PC-3 (cell line): ENCODE measurements at regions not wholly inside any gene's neighbourhood (a gene's known extent, or its start where the extent isn't known, plus 50 kb on each side); places are given as distances from the start of the nearest gene placed in this dataset.

Experiments used
- ATAC-seq: fragments of 200-7000 bp; cut with Tn5 transposase; 2 replicates; pipeline ENCODE4 v1.9.1; 2020; ENCODE audit warnings: mild to moderate bottlenecking, moderate library complexity
- BruUV-seq: library from RNA; stranded (reverse); fragments of 400-500 nt; replicated peaks from 2 replicates; lab custom pipeline; 2021; lab: Mats Ljungman, UMichigan
- CTCF ChIA-PET: fragments of 300-600 bp; sonication (Branson Sonifier 250); formaldehyde crosslinking; loops from one replicate; lab custom pipeline; 2022; ENCODE audit warnings: antibody characterized with exemption; lab: Charles Lee
- POLR2A ChIA-PET: fragments of 300-600 bp; sonication (Branson Sonifier 250); formaldehyde crosslinking; loops from one replicate; lab custom pipeline; 2022; ENCODE audit warnings: antibody characterized with exemption; ENCODE audit not compliant: unreplicated experiment; lab: Charles Lee
- DNase-seq: peaks from one replicate; pipeline ENCODE4 v3.0.0-alpha.2; 2015
- H2AFZ ChIP-seq: fragments of 300-600 bp; sonication (generic); 2 replicates; pipeline ENCODE4 v1.6.0; 2016; ENCODE audit warnings: antibody characterized with exemption, low read length
- H3F3A ChIP-seq: fragments of 300-600 bp; sonication (generic); one replicate; pipeline ENCODE4 v1.6.0; 2017; ENCODE audit warnings: antibody characterized with exemption, low read length, control low read depth, mild to moderate bottlenecking; ENCODE audit not compliant: unreplicated experiment
- H3K27ac ChIP-seq: fragments of 300-600 bp; sonication (generic); 2 replicates; pipeline ENCODE4 v1.5.1; 2016; ENCODE audit warnings: mild to moderate bottlenecking, low read length
- H3K27me3 ChIP-seq: fragments of 300-600 bp; sonication (generic); 2 replicates; pipeline ENCODE4 v1.6.1; 2016; ENCODE audit warnings: low read length, mixed read lengths
- H3K36me3 ChIP-seq: fragments of 300-600 bp; sonication (generic); 2 replicates; pipeline ENCODE4 v1.6.1; 2016; ENCODE audit warnings: low read depth, mixed run types, low read length, mixed read lengths
- H3K4me1 ChIP-seq: fragments of 300-600 bp; sonication (generic); 2 replicates; pipeline ENCODE4 v1.5.1; 2016; ENCODE audit warnings: low read length; ENCODE audit not compliant: insufficient read depth
- H3K4me2 ChIP-seq: fragments of 300-600 bp; sonication (generic); 2 replicates; pipeline ENCODE4 v1.6.0; 2016; ENCODE audit warnings: low read length
- H3K4me3 ChIP-seq: fragments of 300-600 bp; sonication (generic); 2 replicates; pipeline ENCODE4 v1.5.1; 2016; ENCODE audit warnings: mild to moderate bottlenecking, low read length, mixed read lengths
- H3K79me2 ChIP-seq: fragments of 300-600 bp; sonication (generic); 2 replicates; pipeline ENCODE4 v1.6.1; 2017; ENCODE audit warnings: low read length, mixed read lengths
- H3K9ac ChIP-seq: fragments of 300-600 bp; sonication (generic); 2 replicates; pipeline ENCODE4 v1.6.0; 2016; ENCODE audit warnings: mild to moderate bottlenecking, low read length
- H3K9me2 ChIP-seq: fragments of 300-600 bp; sonication (generic); replicated peaks from 2 replicates; pipeline ENCODE4 v1.6.1; 2016; ENCODE audit warnings: mixed run types, low read length, mixed read lengths
- H3K9me3 ChIP-seq: fragments of 300-600 bp; sonication (generic); 2 replicates; pipeline ENCODE4 v1.6.1; 2016; ENCODE audit warnings: low read length, mixed read lengths
- H4K20me1 ChIP-seq: fragments of 300-600 bp; sonication (generic); 2 replicates; pipeline ENCODE4 v1.6.1; 2016; ENCODE audit warnings: low read length, mixed read lengths
- EZH2 ChIP-seq: fragments of 300-600 bp; sonication (generic); IDR thresholded peaks from one replicate; pipeline ENCODE4 v1.6.1; 2017; ENCODE audit warnings: antibody characterized with exemption, mild to moderate bottlenecking, low read length; ENCODE audit not compliant: unreplicated experiment
- EZH2phosphoT487 ChIP-seq: fragments of 300-600 bp; sonication (generic); IDR thresholded peaks from 2 replicates; pipeline ENCODE4 v1.6.1; 2018; ENCODE audit warnings: mild to moderate bottlenecking, antibody characterized with exemption, low read length, borderline replicate concordance
- intact Hi-C: fragments of 100-400 bp; cut with micrococcal nuclease; formaldehyde crosslinking; loops from 2 replicates; pipeline ENCODE4 v1.9.0; 2023
- TF ChIP-seq, protein P1 (sequence below): fragments of 300-600 bp; sonication (generic); conservative IDR thresholded peaks from 2 replicates; pipeline ENCODE4 v1.5.1; 2017; ENCODE audit warnings: antibody characterized with exemption, low read depth, mild to moderate bottlenecking, low read length

DNA sequence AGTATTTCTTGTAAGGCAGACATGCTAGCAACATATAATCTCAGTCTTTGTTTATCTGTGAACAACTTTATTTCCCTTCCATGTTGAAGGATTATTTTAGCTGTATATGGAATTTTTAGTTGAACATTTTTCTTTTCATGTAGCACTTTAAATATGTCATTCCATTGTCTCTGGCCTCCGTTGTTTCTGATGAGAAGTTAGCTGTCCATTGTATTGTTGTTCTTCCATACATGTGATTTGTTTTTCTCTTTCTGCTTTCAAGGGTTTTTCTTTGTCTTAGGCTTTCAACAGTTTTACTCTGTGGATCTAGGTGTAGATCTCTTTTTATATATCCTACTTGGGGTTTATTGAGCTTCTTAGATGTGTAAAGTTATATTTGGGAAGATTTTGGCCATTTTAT is 66.3 kb upstream of the COMTD1 start:
- H3K79me2 ChIP-seq: no peaks in the 10 kb centered on the region
- no TSS peak for BruUV-seq
- no peak overlapping the region for H2AFZ ChIP-seq
- ChIA-PET CTCF (interaction anchor here (0.7 kb wide), 1 partner anchor 67 kb away, joined by 3 read pairs; no protein-coding TSS in a partner anchor), POLR2A (no interaction called here)
- no peak overlapping the region for H3K27ac ChIP-seq
- no peak overlapping the region for H3K4me2 ChIP-seq
- no peaks in the 10 kb centered on the region for H4K20me1 ChIP-seq
- DNase-seq (no peak), ATAC-seq (no peak)
- intact Hi-C loops: no loop called here
- H3K36me3 ChIP-seq: no peaks in the 10 kb centered on the region
- peaks cover 11% of the 10 kb centered on the region for H3K9me3 ChIP-seq
- no peaks in the 10 kb centered on the region for H3F3A ChIP-seq
- H3K4me1 ChIP-seq: no peaks in the 10 kb centered on the region
- no peak overlapping the region for H3K4me3 ChIP-seq
- no peak for TF ChIP-seq EZH2phosphoT487
- no peak for TF ChIP-seq EZH2
- TF ChIP-seq, protein P1, sequence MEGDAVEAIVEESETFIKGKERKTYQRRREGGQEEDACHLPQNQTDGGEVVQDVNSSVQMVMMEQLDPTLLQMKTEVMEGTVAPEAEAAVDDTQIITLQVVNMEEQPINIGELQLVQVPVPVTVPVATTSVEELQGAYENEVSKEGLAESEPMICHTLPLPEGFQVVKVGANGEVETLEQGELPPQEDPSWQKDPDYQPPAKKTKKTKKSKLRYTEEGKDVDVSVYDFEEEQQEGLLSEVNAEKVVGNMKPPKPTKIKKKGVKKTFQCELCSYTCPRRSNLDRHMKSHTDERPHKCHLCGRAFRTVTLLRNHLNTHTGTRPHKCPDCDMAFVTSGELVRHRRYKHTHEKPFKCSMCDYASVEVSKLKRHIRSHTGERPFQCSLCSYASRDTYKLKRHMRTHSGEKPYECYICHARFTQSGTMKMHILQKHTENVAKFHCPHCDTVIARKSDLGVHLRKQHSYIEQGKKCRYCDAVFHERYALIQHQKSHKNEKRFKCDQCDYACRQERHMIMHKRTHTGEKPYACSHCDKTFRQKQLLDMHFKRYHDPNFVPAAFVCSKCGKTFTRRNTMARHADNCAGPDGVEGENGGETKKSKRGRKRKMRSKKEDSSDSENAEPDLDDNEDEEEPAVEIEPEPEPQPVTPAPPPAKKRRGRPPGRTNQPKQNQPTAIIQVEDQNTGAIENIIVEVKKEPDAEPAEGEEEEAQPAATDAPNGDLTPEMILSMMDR: no peak
- no peaks in the 10 kb centered on the region for H3K27me3 ChIP-seq
- H3K9ac ChIP-seq: no peak overlapping the region
- H3K9me2 ChIP-seq: no peaks in the 10 kb centered on the region

DNA sequence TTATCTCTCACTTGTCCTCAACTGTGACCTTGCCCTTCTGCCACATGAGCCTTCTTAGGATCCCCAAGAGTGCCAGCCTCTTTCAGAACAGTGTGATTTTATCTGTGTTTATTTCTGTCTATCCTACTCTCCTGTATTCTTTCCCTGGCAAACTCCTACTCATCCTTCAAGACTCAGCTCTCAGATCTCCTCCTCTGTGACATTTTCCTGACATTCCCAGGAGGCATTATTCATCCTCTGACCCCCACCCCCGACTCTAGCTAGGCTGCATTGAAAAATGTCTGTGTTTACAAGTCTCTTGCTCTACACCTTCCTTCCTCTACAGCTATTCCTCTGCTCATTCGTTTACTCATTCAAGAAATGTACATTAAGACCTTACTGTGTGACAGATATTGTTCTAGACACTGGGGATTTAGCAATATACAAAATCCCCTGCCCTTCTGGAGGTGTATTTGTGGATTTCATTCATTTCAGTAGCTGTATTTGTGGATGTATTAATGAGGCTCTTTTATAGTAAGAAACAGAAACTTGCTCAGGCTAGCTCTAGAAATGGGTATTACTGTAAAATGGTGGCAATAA is 61.4 kb upstream of the COMTD1 start:
- no peak overlapping the region for H3K27ac ChIP-seq
- H3K79me2 ChIP-seq: no peaks in the 10 kb centered on the region
- H3K4me3 ChIP-seq: no peak overlapping the region
- no peak overlapping the region for H3K9ac ChIP-seq
- DNase-seq (no peak), ATAC-seq (no peak)
- H2AFZ ChIP-seq: peak overlapping the region; percentile 3; the same call in 1 of the 2 replicates
- H3K9me3 ChIP-seq: peaks cover 6% of the 10 kb centered on the region
- H3K4me1 ChIP-seq: peaks cover 19% of the 10 kb centered on the region
- CTCF ChIA-PET: interaction anchor here (0.5 kb wide), 1 partner anchor 739 kb away, joined by 3 read pairs; no protein-coding TSS in a partner anchor
- POLR2A ChIA-PET: interaction anchor here (0.6 kb wide), 1 partner anchor 1004 kb away, joined by 4 read pairs; no protein-coding TSS in a partner anchor
- TF ChIP-seq EZH2 (no peak), EZH2phosphoT487 (no peak)
- TF ChIP-seq, protein P1: no peak
- H3K4me2 ChIP-seq: no peak overlapping the region
- no peaks in the 10 kb centered on the region for H4K20me1 ChIP-seq
- intact Hi-C loops: loop anchor here (10.0 kb wide), 1 partner anchor 738 kb away; no protein-coding TSS in a partner anchor
- no peaks in the 10 kb centered on the region for H3F3A ChIP-seq
- H3K9me2 ChIP-seq: no peaks in the 10 kb centered on the region
- no TSS peak for BruUV-seq
- no peaks in the 10 kb centered on the region for H3K27me3 ChIP-seq
- H3K36me3 ChIP-seq: no peaks in the 10 kb centered on the region

DNA sequence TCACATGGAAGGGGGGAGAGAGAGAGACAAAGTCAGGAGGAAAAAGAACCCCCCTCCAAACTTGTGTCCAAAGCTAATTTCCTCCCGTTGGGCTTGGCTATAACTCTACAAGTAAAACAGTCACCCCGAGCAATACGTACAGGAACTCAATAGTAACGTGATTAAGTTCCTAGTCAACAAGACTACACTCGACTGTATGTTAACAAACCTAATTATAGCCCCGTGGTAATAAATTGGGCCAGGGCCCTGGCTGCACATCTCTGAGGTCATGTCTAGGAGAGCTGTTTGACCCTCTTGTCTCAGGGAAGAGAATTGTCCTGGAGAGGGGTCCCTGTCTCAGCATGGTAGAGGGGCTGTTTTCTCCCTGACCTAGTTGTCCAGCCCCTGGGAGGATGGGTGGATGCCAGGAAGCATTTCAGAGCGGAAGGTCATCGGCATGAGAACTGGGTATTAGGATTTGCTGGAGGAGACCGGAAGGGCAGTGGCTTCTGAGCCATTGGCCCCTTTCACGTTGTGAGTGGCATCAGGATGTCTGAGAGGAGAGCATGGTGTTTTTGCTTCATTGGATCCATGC is 60.2 kb upstream of the COMTD1 start:
- peak overlapping the region; percentile 78 for H3K4me2 ChIP-seq
- ChIA-PET POLR2A (interaction anchor here (0.6 to 0.8 kb wide), 3 partner anchors 47 to 1005 kb away, joined by 3 to 11 read pairs (median 4); no protein-coding TSS in a partner anchor), CTCF (interaction anchor here (0.5 to 2.7 kb wide), 4 partner anchors 47 to 62 kb away, joined by 3 to 10 read pairs (median 4); partner anchors contain the start of gene COMTD1)
- H3K9ac ChIP-seq: peak overlapping the region; percentile 50
- ATAC-seq (no peak), DNase-seq (no peak)
- no peaks in the 10 kb centered on the region for H3K9me2 ChIP-seq
- intact Hi-C loops: loop anchor here (1.0 to 10.0 kb wide), 2 partner anchors 99 to 739 kb away; no protein-coding TSS in a partner anchor
- H3K79me2 ChIP-seq: no peaks in the 10 kb centered on the region
- H3K27ac ChIP-seq: no peak overlapping the region
- peak overlapping the region; percentile 66 for H3K4me3 ChIP-seq
- no peaks in the 10 kb centered on the region for H3K36me3 ChIP-seq
- H3F3A ChIP-seq: no peaks in the 10 kb centered on the region
- TF ChIP-seq EZH2: no peak
- no peak for TF ChIP-seq EZH2phosphoT487
- TF ChIP-seq, protein P1: no peak
- H4K20me1 ChIP-seq: no peaks in the 10 kb centered on the region
- no TSS peak for BruUV-seq
- H3K27me3 ChIP-seq: no peaks in the 10 kb centered on the region
- H3K4me1 ChIP-seq: peaks cover 19% of the 10 kb centered on the region
- no peaks in the 10 kb centered on the region for H3K9me3 ChIP-seq
- H2AFZ ChIP-seq: peak overlapping the region; percentile 79
